Keratinocyte (primary cell): ENCODE measurements at regions not wholly inside any gene's neighbourhood (a gene's known extent, or its start where the extent isn't known, plus 50 kb on each side); places are given as distances from the start of the nearest gene placed in this dataset.

Source experiments
- DNase-seq: peaks from one replicate; pipeline ENCODE4 v3.0.0-alpha.2; 2011; ENCODE audit warnings: low read depth, missing footprints, low spot score
- FAIRE-seq: peaks from 2 replicates; lab custom pipeline; 2011; peaks lifted over from hg19 to GRCh38; lab: Jason Lieb, UNC
- H2AFZ ChIP-seq: 2 replicates; pipeline ENCODE4 v1.6.0; 2012; ENCODE audit warnings: low read length, control low read depth, inconsistent platforms; ENCODE audit not compliant: control insufficient read depth
- H3K27ac ChIP-seq: 2 replicates; pipeline ENCODE4 v1.5.1; 2011; ENCODE audit warnings: low read length; ENCODE audit not compliant: control insufficient read depth, insufficient read depth
- H3K27me3 ChIP-seq: 3 replicates; pipeline ENCODE4 v1.6.0; 2011; ENCODE audit warnings: low read length; ENCODE audit not compliant: control insufficient read depth, insufficient read depth; ENCODE audit errors: extremely low read depth
- H3K36me3 ChIP-seq, 2 experiments: 2 replicates in 1 of 2; 3 replicates in 1 of 2; pipeline ENCODE4 v1.5.1; 2011; ENCODE audit warnings: low read length in 2 of 2, mild to moderate bottlenecking in 1 of 2; ENCODE audit not compliant: control insufficient read depth in 2 of 2, insufficient read depth in 2 of 2; ENCODE audit errors: extremely low read depth in 1 of 2
- H3K4me1 ChIP-seq: 3 replicates; pipeline ENCODE4 v1.5.1; 2011; ENCODE audit warnings: low read length; ENCODE audit not compliant: control insufficient read depth, insufficient read depth; ENCODE audit errors: extremely low read depth
- H3K4me2 ChIP-seq: 3 replicates; pipeline ENCODE4 v1.6.0; 2011; ENCODE audit warnings: low read depth, low read length; ENCODE audit not compliant: control insufficient read depth, insufficient read depth; ENCODE audit errors: extremely low read depth
- H3K4me3 ChIP-seq, 3 experiments: fragments of 200-600 bp in 1 of 3; sonication (generic) in 1 of 3; 2 replicates in 2 of 3; 3 replicates in 1 of 3; pipeline ENCODE4 v1.5.1; 2011 to 2016; ENCODE audit warnings: low read length in 3 of 3, mild to moderate bottlenecking in 3 of 3, control low read depth in 2 of 3, inconsistent platforms in 1 of 3, low read depth in 1 of 3, mixed read lengths in 1 of 3, mixed run types in 1 of 3, moderate library complexity in 1 of 3; ENCODE audit not compliant: control insufficient read depth in 2 of 3, insufficient read depth in 2 of 3; ENCODE audit errors: extremely low read depth in 1 of 3
- H3K79me2 ChIP-seq: 2 replicates; pipeline ENCODE4 v1.6.0; 2012; ENCODE audit warnings: low read length; ENCODE audit not compliant: control insufficient read depth, insufficient read depth
- H3K9ac ChIP-seq: 3 replicates; pipeline ENCODE4 v1.6.0; 2011; ENCODE audit warnings: low read length; ENCODE audit not compliant: control insufficient read depth, insufficient read depth; ENCODE audit errors: extremely low read depth
- H3K9me1 ChIP-seq: 3 replicates; pipeline ENCODE4 v1.6.0; 2011; ENCODE audit warnings: low read length; ENCODE audit not compliant: control insufficient read depth, insufficient read depth; ENCODE audit errors: extremely low read depth
- H3K9me3 ChIP-seq: 2 replicates; pipeline ENCODE4 v1.5.1; 2012; ENCODE audit warnings: low read depth, low read length; ENCODE audit not compliant: control insufficient read depth
- H4K20me1 ChIP-seq: 3 replicates; pipeline ENCODE4 v1.6.0; 2011; ENCODE audit warnings: low read length; ENCODE audit not compliant: control insufficient read depth, insufficient read depth; ENCODE audit errors: extremely low read depth
- CTCF ChIP-seq, 3 experiments: IDR thresholded peaks in 1 of 3; conservative IDR thresholded peaks in 1 of 3; optimal IDR thresholded peaks in 1 of 3; 2 replicates in 2 of 3; 3 replicates in 1 of 3; pipeline versions ENCODE3 to v1.5.1; 2011; ENCODE audit warnings: low read length in 3 of 3, mild to moderate bottlenecking in 3 of 3, moderate library complexity in 2 of 3, control low read depth in 1 of 3, inconsistent platforms in 1 of 3; ENCODE audit not compliant: insufficient read depth in 2 of 3; ENCODE audit errors: extremely low read depth in 1 of 3
- EZH2 ChIP-seq: IDR thresholded peaks from one replicate; pipeline ENCODE4 v1.6.1; 2012; ENCODE audit warnings: inconsistent platforms, mild to moderate bottlenecking, low read length, moderate library complexity
- dilution Hi-C: fragments of 300-500 bp; cut with MboI; formaldehyde crosslinking; loops from one replicate; pipeline ENCODE4 v1.7.0; 2020; ENCODE audit warnings: low sequenced_read_pairs; ENCODE audit not compliant: extremely low pct_ligation_motif_present

GRCh38 chr6:74058606-74059005, 362.6 kb downstream of the CD109 start:
- Histone ChIP-seq H4K20me1 (no peaks in the 10 kb centered on the region), H3K4me2 (no peak overlapping the region), H3K4me1 (no peaks in the 10 kb centered on the region), H3K9ac (no peak overlapping the region), H3K27me3 (peaks cover under 1% of the 10 kb centered on the region), H3K27ac (no peak overlapping the region), H3K36me3 (no peaks in the 10 kb centered on the region), H2AFZ (no peak overlapping the region), H3K9me3 (no peaks in the 10 kb centered on the region), H3K4me3 (no peak overlapping the region), H3K79me2 (no peaks in the 10 kb centered on the region), H3K9me1 (no peaks in the 10 kb centered on the region)
- dilution Hi-C loops: no loop called here
- DNase-seq (no peak), FAIRE-seq (no peak)
- TF ChIP-seq CTCF (optimal IDR thresholded peaks at IDR 0.05 in 1 of 3, IDR thresholded peaks at IDR 0.05 in 1 of 3, conservative IDR thresholded peaks at IDR 0.05 in 1 of 3; ENCODE audit: extremely low read depth in 1 of 3, insufficient read depth in 2 of 3, low read length in 3 of 3) (no peak), EZH2 (no peak)

- FAIRE-seq (no peak), DNase-seq (no peak)
- Histone ChIP-seq H3K27me3 (peaks cover 5% of the 10 kb centered on the region), H3K4me3 (no peak overlapping the region), H3K36me3 (no peaks in the 10 kb centered on the region), H3K4me2 (no peak overlapping the region), H3K9me3 (no peaks in the 10 kb centered on the region), H3K79me2 (no peaks in the 10 kb centered on the region), H3K9ac (no peak overlapping the region), H3K4me1 (no peaks in the 10 kb centered on the region), H4K20me1 (no peaks in the 10 kb centered on the region), H3K9me1 (no peaks in the 10 kb centered on the region), H3K27ac (no peak overlapping the region), H2AFZ (no peak overlapping the region)
- dilution Hi-C loops: no loop called here
- TF ChIP-seq CTCF (optimal IDR thresholded peaks at IDR 0.05 in 1 of 3, IDR thresholded peaks at IDR 0.05 in 1 of 3, conservative IDR thresholded peaks at IDR 0.05 in 1 of 3; ENCODE audit: extremely low read depth in 1 of 3, insufficient read depth in 2 of 3, low read length in 3 of 3) (no peak), EZH2 (no peak)
These were observed 361.3 kb downstream of the CD109 start for GRCh38 chr6:74057326-74057725.
